H1 (cell line): ENCODE measurements at regions not wholly inside any gene's neighbourhood (a gene's known extent, or its start where the extent isn't known, plus 50 kb on each side); places are given as distances from the start of the nearest gene placed in this dataset.

Experiments used
- CTCF ChIA-PET: fragments of 300-600 bp; sonication (Branson Sonifier 250); formaldehyde crosslinking; loops from one replicate; lab custom pipeline; 2021; ENCODE audit not compliant: partially characterized antibody; lab: Charles Lee
- POLR2A ChIA-PET: fragments of 300-600 bp; sonication (Branson Sonifier 250); formaldehyde crosslinking; loops from one replicate; lab custom pipeline; 2021; ENCODE audit warnings: inconsistent platforms; ENCODE audit not compliant: partially characterized antibody; lab: Charles Lee
- DNase-seq, 2 experiments: peaks; one replicate each; pipeline versions ENCODE4 v3.0.0 to v3.0.0-alpha.2; 2010 to 2022; ENCODE audit warnings: low spot score in 2 of 2, low read depth in 1 of 2, mixed read lengths in 1 of 2
- FAIRE-seq: peaks from 2 replicates; lab custom pipeline; 2011; peaks lifted over from hg19 to GRCh38; lab: Jason Lieb, UNC
- H2AFZ ChIP-seq: 2 replicates; pipeline ENCODE4 v1.8.1; 2012; ENCODE audit warnings: low read length, inconsistent platforms
- H2AK5ac ChIP-seq: 2 replicates; pipeline ENCODE4 v1.6.1; 2013; ENCODE audit warnings: low read depth, low read length
- H2BK120ac ChIP-seq: replicated peaks from 2 replicates; pipeline ENCODE3; 2013; ENCODE audit warnings: low read depth, low read length, inconsistent platforms
- H2BK12ac ChIP-seq: 2 replicates; pipeline ENCODE4 v1.6.1; 2013; ENCODE audit warnings: low read depth, low read length
- H2BK15ac ChIP-seq: 2 replicates; pipeline ENCODE4 v1.6.1; 2013; ENCODE audit warnings: low read length
- H2BK20ac ChIP-seq: 2 replicates; pipeline ENCODE4 v1.6.1; 2013; ENCODE audit warnings: low read length
- H2BK5ac ChIP-seq: 2 replicates; pipeline ENCODE4 v1.6.1; 2013; ENCODE audit warnings: low read depth, low read length
- H3K14ac ChIP-seq: 2 replicates; pipeline ENCODE4 v1.6.1; 2013; ENCODE audit warnings: inconsistent platforms; ENCODE audit not compliant: insufficient read length
- H3K18ac ChIP-seq: 2 replicates; pipeline ENCODE4 v1.6.1; 2013; ENCODE audit warnings: low read length; ENCODE audit errors: extremely low read depth
- H3K23ac ChIP-seq: 2 replicates; pipeline ENCODE4 v1.6.1; 2013; ENCODE audit warnings: inconsistent platforms; ENCODE audit not compliant: insufficient read length
- H3K23me2 ChIP-seq: 2 replicates; pipeline ENCODE4 v1.6.1; 2013; ENCODE audit warnings: low read depth, low read length
- H3K27ac ChIP-seq: 2 replicates; pipeline ENCODE4 v1.6.1; 2011; ENCODE audit warnings: low read depth, low read length, inconsistent platforms
- H3K27me3 ChIP-seq, 4 experiments: replicated peaks in 1 of 4; 1 replicate in 1 of 4; 2 replicates in 3 of 4; pipeline versions ENCODE4 v1.6.1 to v1.8.1; 2011 to 2013; ENCODE audit warnings: low read length in 3 of 4, mild to moderate bottlenecking in 3 of 4, inconsistent platforms in 2 of 4, mixed read lengths in 2 of 4, moderate library complexity in 1 of 4; ENCODE audit not compliant: control insufficient read depth in 3 of 4, insufficient read depth in 3 of 4; ENCODE audit errors: extremely low read depth in 1 of 4
- H3K36me3 ChIP-seq, 4 experiments: 2 replicates each; pipeline versions ENCODE4 v1.6.1 to v1.8.1; 2011 to 2013; ENCODE audit warnings: mild to moderate bottlenecking in 4 of 4, low read length in 3 of 4, moderate library complexity in 2 of 4, control low read depth in 1 of 4, inconsistent platforms in 1 of 4; ENCODE audit not compliant: insufficient read depth in 4 of 4, control insufficient read depth in 2 of 4
- H3K4ac ChIP-seq: replicated peaks from 2 replicates; pipeline ENCODE3; 2013; ENCODE audit warnings: low read length, low read depth, mixed read lengths, inconsistent platforms; ENCODE audit not compliant: insufficient read length
- H3K4me1 ChIP-seq, 4 experiments: replicated peaks in 1 of 4; 1 replicate in 1 of 4; 2 replicates in 3 of 4; pipeline versions ENCODE4 v1.6.1 to v1.8.1; 2011 to 2013; ENCODE audit warnings: low read length in 3 of 4, inconsistent platforms in 2 of 4, mixed read lengths in 1 of 4; ENCODE audit not compliant: insufficient read depth in 4 of 4, control insufficient read depth in 3 of 4
- H3K4me2 ChIP-seq, 2 experiments: 2 replicates each; pipeline versions ENCODE4 v1.6.1 to v1.8.1; 2011 to 2013; ENCODE audit warnings: low read depth in 2 of 2, low read length in 2 of 2, control low read depth in 1 of 2, inconsistent platforms in 1 of 2, mild to moderate bottlenecking in 1 of 2; ENCODE audit not compliant: insufficient read depth in 1 of 2
- H3K4me3 ChIP-seq, 4 experiments: fragments of 200-600, 300-600 bp in 1 of 4; sonication (generic), shearing (Covaris generic), sonication (Bioruptor Twin) in 1 of 4; 2 replicates each; pipeline versions ENCODE4 v1.5.1 to v1.8.1; 2011 to 2016; ENCODE audit warnings: low read length in 4 of 4, low read depth in 3 of 4, control low read depth in 2 of 4, inconsistent platforms in 2 of 4, mild to moderate bottlenecking in 2 of 4, mixed read lengths in 1 of 4, moderate library complexity in 1 of 4; ENCODE audit not compliant: insufficient read depth in 2 of 4; ENCODE audit errors: extremely low read depth in 1 of 4
- H3K56ac ChIP-seq: replicated peaks from 2 replicates; pipeline ENCODE3; 2013; ENCODE audit warnings: low read depth, mild to moderate bottlenecking, mixed read lengths, low read length, inconsistent platforms; ENCODE audit not compliant: insufficient read length
- H3K79me1 ChIP-seq: 2 replicates; pipeline ENCODE4 v1.6.1; 2013; ENCODE audit warnings: low read depth, low read length, control low read depth
- H3K79me2 ChIP-seq, 2 experiments: 2 replicates each; pipeline versions ENCODE4 v1.6.1 to v1.8.1; 2012 to 2013; ENCODE audit warnings: low read length in 2 of 2, mild to moderate bottlenecking in 2 of 2, inconsistent platforms in 1 of 2; ENCODE audit not compliant: insufficient read depth in 2 of 2, control insufficient read depth in 1 of 2
- H3K9ac ChIP-seq, 4 experiments: replicated peaks in 1 of 4; 1 replicate in 1 of 4; 2 replicates in 3 of 4; pipeline versions ENCODE4 v1.6.1 to v1.8.1; 2011 to 2013; ENCODE audit warnings: low read depth in 3 of 4, low read length in 3 of 4, control low read depth in 2 of 4, mild to moderate bottlenecking in 2 of 4, moderate library complexity in 2 of 4, inconsistent platforms in 1 of 4; ENCODE audit errors: extremely low read depth in 1 of 4
- H3K9me3 ChIP-seq, 2 experiments: 2 replicates each; pipeline versions ENCODE4 v1.6.1 to v1.8.1; 2012 to 2013; ENCODE audit warnings: mild to moderate bottlenecking in 2 of 2, moderate library complexity in 2 of 2, control low read depth in 1 of 2, inconsistent platforms in 1 of 2, low read depth in 1 of 2, low read length in 1 of 2, mixed read lengths in 1 of 2; ENCODE audit not compliant: insufficient read depth in 2 of 2
- H4K20me1 ChIP-seq, 2 experiments: replicated peaks in 1 of 2; 2 replicates each; pipeline versions ENCODE3 to v1.8.1; 2011 to 2013; ENCODE audit warnings: inconsistent platforms in 2 of 2, low read length in 2 of 2, mild to moderate bottlenecking in 1 of 2; ENCODE audit not compliant: insufficient read depth in 2 of 2, control insufficient read depth in 1 of 2
- H4K5ac ChIP-seq: 2 replicates; pipeline ENCODE4 v1.6.1; 2013; ENCODE audit warnings: low read length, low read depth, mixed read lengths, inconsistent platforms; ENCODE audit not compliant: insufficient read length
- H4K8ac ChIP-seq: 2 replicates; pipeline ENCODE4 v1.8.0; 2013; ENCODE audit warnings: mild to moderate bottlenecking, moderate library complexity, low read length, inconsistent platforms; ENCODE audit not compliant: insufficient read depth; ENCODE audit errors: extremely low read depth
- H4K91ac ChIP-seq: replicated peaks from 2 replicates; pipeline ENCODE3; 2013; ENCODE audit warnings: low read length, mixed read lengths, inconsistent platforms; ENCODE audit not compliant: insufficient read length
- ATF3 ChIP-seq: IDR thresholded peaks from 2 replicates; pipeline ENCODE4 v1.6.1; 2011; ENCODE audit warnings: low read depth, mild to moderate bottlenecking, low read length; ENCODE audit not compliant: insufficient read depth
- MAFK ChIP-seq: IDR thresholded peaks from 2 replicates; pipeline ENCODE4 v1.6.1; 2012; ENCODE audit warnings: low read depth, mild to moderate bottlenecking, improper control_type of control experiment, low read length
- SRF ChIP-seq: IDR thresholded peaks from 2 replicates; pipeline ENCODE4 v1.6.1; 2011; ENCODE audit warnings: mild to moderate bottlenecking, low read depth, low read length, moderate library complexity
- TAF1 ChIP-seq: IDR thresholded peaks from 2 replicates; pipeline ENCODE4 v1.6.1; 2011; ENCODE audit warnings: mild to moderate bottlenecking, low read depth, low read length
- ZNF274 ChIP-seq: IDR thresholded peaks from 2 replicates; pipeline ENCODE4 v1.7.0; 2012; ENCODE audit warnings: low read length, borderline replicate concordance; ENCODE audit errors: extremely low read depth
- WGBS, 2 experiments: shearing (Covaris generic) in 1 of 2; methylation state at CpG; one replicate each; pipeline versions ENCODE4 v1.1.6 to v1.1.7; 2013 to 2015; ENCODE audit warnings: low lambda C conversion rate in 2 of 2, mixed read lengths in 2 of 2, inconsistent platforms in 1 of 2, low coverage in 1 of 2, missing lambda C conversion rate in 1 of 2; ENCODE audit not compliant: insufficient replicate concordance in 2 of 2, insufficient coverage in 1 of 2, insufficient read length in 1 of 2; ENCODE audit errors: extremely low coverage in 1 of 2, missing lambda C conversion rate in 1 of 2; 5-methylcytosine and 5-hydroxymethylcytosine counted together

GRCh38 chr4:181498148-181498547 lies 745.1 kb upstream of the TENM3 start:
- H4K8ac ChIP-seq = no peak overlapping the region
- H3K9me3 ChIP-seq = no peaks in the 10 kb centered on the region
- no peak overlapping the region for H4K5ac ChIP-seq
- POLR2A ChIA-PET = no interaction called here
- CTCF ChIA-PET = interaction anchor here (0.9 to 1.1 kb wide), 3 partner anchors 9 to 355 kb away, joined by 3 to 4 read pairs (median 3); no protein-coding TSS in a partner anchor
- 89% methylated on average over 1 of the region's 1 CpG; no CpG with 5 or more reads in 1 of the 2 experiments for WGBS, 2 experiments
- H3K79me2 ChIP-seq = no peaks in the 10 kb centered on the region
- no peaks in the 10 kb centered on the region for H3K23me2 ChIP-seq
- no peaks in the 10 kb centered on the region for H4K20me1 ChIP-seq
- no peak overlapping the region for H3K27ac ChIP-seq
- H2AK5ac ChIP-seq = no peak overlapping the region
- no peaks in the 10 kb centered on the region for H3K27me3 ChIP-seq
- H3K9ac ChIP-seq = no peak overlapping the region
- H2BK20ac ChIP-seq = no peak overlapping the region
- no peak overlapping the region for H3K18ac ChIP-seq
- no peak overlapping the region for H3K4me2 ChIP-seq
- H2BK12ac ChIP-seq = no peak overlapping the region
- H3K23ac ChIP-seq = no peak overlapping the region
- no peak overlapping the region for H2AFZ ChIP-seq
- H4K91ac ChIP-seq = no peak overlapping the region
- TF ChIP-seq MAFK = no peak
- no peak for TF ChIP-seq TAF1
- no peak for TF ChIP-seq ATF3
- no peak for TF ChIP-seq ZNF274
- no peak for TF ChIP-seq SRF
- no peak overlapping the region for H2BK5ac ChIP-seq
- 0 out of 7 replicates have a peak, but pooled peaks cover 0 to 2% (median 0%) of the 10 kb centered on the region in 4 experiments for H3K4me1 ChIP-seq
- no peak for FAIRE-seq
- no peaks in the 10 kb centered on the region for H3K36me3 ChIP-seq
- no peak overlapping the region for H2BK120ac ChIP-seq
- H3K4ac ChIP-seq = no peak overlapping the region
- no peak overlapping the region for H3K4me3 ChIP-seq
- H3K79me1 ChIP-seq = no peaks in the 10 kb centered on the region
- H2BK15ac ChIP-seq = no peak overlapping the region
- DNase-seq = no peak
- H3K14ac ChIP-seq = no peak overlapping the region
- no peak overlapping the region for H3K56ac ChIP-seq
